ENCODE measurements at regions not wholly inside any gene's neighbourhood (a gene's known extent, or its start where the extent isn't known, plus 50 kb on each side); places are given as distances from the start of the nearest gene placed in this dataset.

DNA sequence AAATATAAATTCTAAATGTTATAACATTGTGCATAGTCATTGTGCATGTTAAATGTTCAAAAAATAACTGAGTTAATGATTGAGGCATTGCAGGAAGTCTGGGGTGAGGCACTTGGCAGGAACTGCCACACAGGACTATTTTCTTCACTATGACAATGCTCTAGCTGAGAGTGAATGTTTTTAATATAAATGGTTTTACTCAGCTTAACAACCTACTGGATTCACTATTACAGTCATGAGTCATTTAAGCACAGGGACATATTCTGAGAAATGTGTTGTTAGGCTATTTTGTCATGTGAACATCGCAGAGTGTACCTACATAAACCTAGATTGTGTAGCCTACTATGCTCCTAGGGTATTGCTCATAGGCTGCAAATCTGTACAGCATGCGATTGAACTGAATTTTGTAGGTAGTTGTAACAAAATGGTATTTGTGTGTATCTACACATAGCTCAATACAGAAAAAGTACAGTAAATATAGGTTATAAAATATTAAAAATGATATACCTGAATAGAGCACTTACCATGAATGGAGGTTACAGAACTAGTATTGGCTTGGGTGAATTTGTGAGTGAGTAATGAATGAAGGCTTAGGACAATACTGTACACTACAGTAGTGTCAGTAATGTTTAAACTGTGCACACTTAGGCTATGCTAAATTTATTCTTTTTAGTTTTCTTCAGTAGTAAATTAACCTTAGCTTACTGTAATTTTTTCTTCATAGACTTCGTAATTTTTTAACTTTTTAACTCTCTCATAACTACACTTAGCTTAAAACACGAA, 346.1 kb upstream of the PTGER4 start:
- H3K79me2 ChIP-seq, result no peaks in the 10 kb centered on the region
- no peaks in the 10 kb centered on the region for H3K36me3 ChIP-seq (ENCODE audit: control insufficient read depth, insufficient read depth, low read length)
- no peaks in the 10 kb centered on the region for H3K4me1 ChIP-seq
- no peak overlapping the region for H3K9ac ChIP-seq
- H3K27me3 ChIP-seq (ENCODE audit: control insufficient read depth, insufficient read depth, low read length), result no peaks in the 10 kb centered on the region
- no peak overlapping the region for H3K4me3 ChIP-seq (ENCODE audit: low read depth, low read length)
- no peak overlapping the region for H3K4me2 ChIP-seq (ENCODE audit: low read length)
- H3K9me3 ChIP-seq (ENCODE audit: control insufficient read depth, low read length), result no peaks in the 10 kb centered on the region
- no peak overlapping the region for H3K27ac ChIP-seq
- no peak for TF ChIP-seq CTCF (IDR thresholded peaks at IDR 0.05)
- no peak overlapping the region for H2AFZ ChIP-seq

DNA sequence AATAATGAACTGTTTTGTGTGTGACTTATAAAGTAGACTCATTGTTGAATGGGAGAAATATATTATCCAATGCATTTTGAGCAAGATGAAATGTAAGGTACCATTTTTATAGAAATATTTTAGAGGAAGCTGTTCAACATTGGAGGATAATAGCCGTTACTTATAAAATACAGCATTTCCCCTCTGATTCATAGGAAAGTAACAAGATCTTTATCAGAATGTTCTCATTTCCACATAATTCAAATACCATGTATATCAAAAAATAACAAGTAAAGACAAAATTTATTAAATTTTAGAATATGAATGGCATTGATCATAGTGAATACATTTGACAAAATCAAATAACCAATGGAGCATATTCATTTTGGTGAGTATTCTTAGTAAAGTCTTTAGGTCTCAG, 346.7 kb upstream of the PTGER4 start:
- Histone ChIP-seq H3K4me2 (ENCODE audit: low read length) (no peak overlapping the region), H3K27ac (no peak overlapping the region), H3K4me3 (ENCODE audit: low read depth, low read length) (no peak overlapping the region)

GRCh38 chr5:40331616-40332015, 348.1 kb upstream of the PTGER4 start:
- H3K27me3 ChIP-seq (ENCODE audit: control insufficient read depth, insufficient read depth, low read length), result no peaks in the 10 kb centered on the region
- no peak for TF ChIP-seq CTCF (IDR thresholded peaks at IDR 0.05)
- no peak overlapping the region for H3K9ac ChIP-seq
- H2AFZ ChIP-seq, result no peak overlapping the region
- no peak overlapping the region for H3K4me3 ChIP-seq (ENCODE audit: low read depth, low read length)
- no peaks in the 10 kb centered on the region for H3K36me3 ChIP-seq (ENCODE audit: control insufficient read depth, insufficient read depth, low read length)
- no peaks in the 10 kb centered on the region for H3K79me2 ChIP-seq
- H3K4me2 ChIP-seq (ENCODE audit: low read length), result no peak overlapping the region
- H3K4me1 ChIP-seq, result no peaks in the 10 kb centered on the region
- no peaks in the 10 kb centered on the region for H3K9me3 ChIP-seq (ENCODE audit: control insufficient read depth, low read length)
- no peak overlapping the region for H3K27ac ChIP-seq

More for the DNA sequence above, 346.7 kb upstream of the PTGER4 start:
- no peak for TF ChIP-seq CTCF (IDR thresholded peaks at IDR 0.05)
- no peak overlapping the region for H3K9ac ChIP-seq
- no peaks in the 10 kb centered on the region for H3K9me3 ChIP-seq (ENCODE audit: control insufficient read depth, low read length)
- no peaks in the 10 kb centered on the region for H3K27me3 ChIP-seq (ENCODE audit: control insufficient read depth, insufficient read depth, low read length)
- no peaks in the 10 kb centered on the region for H3K4me1 ChIP-seq
- no peak overlapping the region for H2AFZ ChIP-seq
- H3K36me3 ChIP-seq (ENCODE audit: control insufficient read depth, insufficient read depth, low read length), result no peaks in the 10 kb centered on the region
- no peaks in the 10 kb centered on the region for H3K79me2 ChIP-seq

DNA sequence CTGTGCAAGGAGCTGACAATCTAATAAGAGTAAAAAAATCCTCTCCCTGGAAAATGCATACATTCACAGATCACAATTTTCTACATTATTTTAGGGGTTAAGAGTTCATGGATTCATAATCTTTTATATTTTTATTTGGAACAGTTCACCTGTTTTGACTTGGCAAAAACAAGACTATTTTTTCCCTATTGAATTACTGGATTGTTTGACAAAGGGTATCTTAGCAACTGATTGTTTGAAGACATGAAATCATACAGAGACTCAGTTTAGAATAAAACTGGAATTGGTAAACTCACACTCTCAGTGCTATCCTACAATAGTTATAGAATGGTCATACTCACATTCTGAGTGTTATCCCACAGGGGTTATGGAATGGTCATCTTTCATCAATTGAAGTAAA, 358.2 kb upstream of the PTGER4 start:
- Histone ChIP-seq H3K79me2 (no peaks in the 10 kb centered on the region), H3K9me3 (ENCODE audit: control insufficient read depth, low read length) (no peaks in the 10 kb centered on the region), H3K27me3 (ENCODE audit: control insufficient read depth, insufficient read depth, low read length) (no peaks in the 10 kb centered on the region), H3K4me2 (ENCODE audit: low read length) (no peak overlapping the region), H2AFZ (no peak overlapping the region), H3K4me3 (ENCODE audit: low read depth, low read length) (no peak overlapping the region), H3K36me3 (ENCODE audit: control insufficient read depth, insufficient read depth, low read length) (no peaks in the 10 kb centered on the region), H3K4me1 (no peaks in the 10 kb centered on the region), H3K9ac (no peak overlapping the region), H3K27ac (no peak overlapping the region)
- no peak for TF ChIP-seq CTCF (IDR thresholded peaks at IDR 0.05)

GRCh38 chr5:40318395-40318794, 361.3 kb upstream of the PTGER4 start:
- no peak for TF ChIP-seq CTCF (IDR thresholded peaks at IDR 0.05)
- no peak overlapping the region for H3K4me2 ChIP-seq (ENCODE audit: low read length)
- no peaks in the 10 kb centered on the region for H3K4me1 ChIP-seq
- no peak overlapping the region for H3K4me3 ChIP-seq (ENCODE audit: low read depth, low read length)
- H3K9me3 ChIP-seq (ENCODE audit: control insufficient read depth, low read length), result no peaks in the 10 kb centered on the region
- no peak overlapping the region for H3K27ac ChIP-seq
- H2AFZ ChIP-seq, result no peak overlapping the region
- H3K79me2 ChIP-seq, result no peaks in the 10 kb centered on the region
- no peaks in the 10 kb centered on the region for H3K36me3 ChIP-seq (ENCODE audit: control insufficient read depth, insufficient read depth, low read length)
- H3K9ac ChIP-seq, result no peak overlapping the region
- no peaks in the 10 kb centered on the region for H3K27me3 ChIP-seq (ENCODE audit: control insufficient read depth, insufficient read depth, low read length)
